ENCODE measurements at regions not wholly inside any gene's neighbourhood (a gene's known extent, or its start where the extent isn't known, plus 50 kb on each side); places are given as distances from the start of the nearest gene placed in this dataset.

DNA sequence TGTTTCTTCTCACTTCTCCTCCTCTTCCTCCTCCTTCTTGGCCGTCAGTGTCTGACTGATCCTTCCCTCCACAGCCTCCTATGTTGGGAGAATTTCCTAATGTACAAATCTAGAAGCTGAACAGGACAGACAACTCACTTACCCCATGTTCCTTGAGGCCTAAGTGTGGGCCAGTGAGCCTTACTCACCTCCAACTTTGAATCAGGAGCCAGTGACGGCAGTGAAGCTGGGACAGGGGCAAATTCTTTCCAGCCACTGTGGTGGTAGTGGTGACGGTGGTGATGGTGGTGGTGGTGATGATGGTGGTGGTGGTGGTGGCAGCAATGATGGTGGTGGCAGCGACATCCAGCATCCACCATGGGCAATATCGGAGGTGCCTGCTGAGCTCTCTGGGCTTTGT lies 166.3 kb downstream of the FAM43A start:
- DNase-seq (ENCODE audit: low read depth) = no peak
- no peak overlapping the region for H3K4me3 ChIP-seq (ENCODE audit: low read depth, low read length)
- TF ChIP-seq, protein P1, sequence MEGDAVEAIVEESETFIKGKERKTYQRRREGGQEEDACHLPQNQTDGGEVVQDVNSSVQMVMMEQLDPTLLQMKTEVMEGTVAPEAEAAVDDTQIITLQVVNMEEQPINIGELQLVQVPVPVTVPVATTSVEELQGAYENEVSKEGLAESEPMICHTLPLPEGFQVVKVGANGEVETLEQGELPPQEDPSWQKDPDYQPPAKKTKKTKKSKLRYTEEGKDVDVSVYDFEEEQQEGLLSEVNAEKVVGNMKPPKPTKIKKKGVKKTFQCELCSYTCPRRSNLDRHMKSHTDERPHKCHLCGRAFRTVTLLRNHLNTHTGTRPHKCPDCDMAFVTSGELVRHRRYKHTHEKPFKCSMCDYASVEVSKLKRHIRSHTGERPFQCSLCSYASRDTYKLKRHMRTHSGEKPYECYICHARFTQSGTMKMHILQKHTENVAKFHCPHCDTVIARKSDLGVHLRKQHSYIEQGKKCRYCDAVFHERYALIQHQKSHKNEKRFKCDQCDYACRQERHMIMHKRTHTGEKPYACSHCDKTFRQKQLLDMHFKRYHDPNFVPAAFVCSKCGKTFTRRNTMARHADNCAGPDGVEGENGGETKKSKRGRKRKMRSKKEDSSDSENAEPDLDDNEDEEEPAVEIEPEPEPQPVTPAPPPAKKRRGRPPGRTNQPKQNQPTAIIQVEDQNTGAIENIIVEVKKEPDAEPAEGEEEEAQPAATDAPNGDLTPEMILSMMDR (IDR thresholded peaks at IDR 0.05; ENCODE audit: insufficient read depth, low read depth, low read length) = no peak

DNA sequence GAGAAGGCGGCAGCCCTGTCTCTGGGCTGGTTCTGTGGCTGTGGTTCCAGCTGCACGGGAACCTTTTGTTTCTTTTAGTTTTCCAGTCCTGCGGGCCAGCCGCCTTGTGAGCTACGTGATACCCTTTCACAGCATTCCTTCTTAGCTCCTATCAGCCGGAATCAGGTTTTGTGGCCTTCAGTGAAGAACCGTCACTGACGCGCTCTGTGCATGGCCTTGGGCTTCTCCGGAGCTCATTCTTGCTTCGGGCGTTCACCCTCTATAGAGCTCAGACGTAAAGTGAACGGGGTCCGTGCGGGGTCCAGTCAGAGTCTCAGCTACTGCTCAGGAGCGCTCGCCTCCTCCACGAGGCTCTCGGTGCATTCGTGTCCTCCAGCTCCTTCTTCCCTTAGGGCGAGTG lies 166.7 kb downstream of the FAM43A start:
- TF ChIP-seq, protein P1 (IDR thresholded peaks at IDR 0.05; ENCODE audit: insufficient read depth, low read depth, low read length) = no peak
- DNase-seq (ENCODE audit: low read depth) = no peak
- no peak overlapping the region for H3K4me3 ChIP-seq (ENCODE audit: low read depth, low read length)

DNA sequence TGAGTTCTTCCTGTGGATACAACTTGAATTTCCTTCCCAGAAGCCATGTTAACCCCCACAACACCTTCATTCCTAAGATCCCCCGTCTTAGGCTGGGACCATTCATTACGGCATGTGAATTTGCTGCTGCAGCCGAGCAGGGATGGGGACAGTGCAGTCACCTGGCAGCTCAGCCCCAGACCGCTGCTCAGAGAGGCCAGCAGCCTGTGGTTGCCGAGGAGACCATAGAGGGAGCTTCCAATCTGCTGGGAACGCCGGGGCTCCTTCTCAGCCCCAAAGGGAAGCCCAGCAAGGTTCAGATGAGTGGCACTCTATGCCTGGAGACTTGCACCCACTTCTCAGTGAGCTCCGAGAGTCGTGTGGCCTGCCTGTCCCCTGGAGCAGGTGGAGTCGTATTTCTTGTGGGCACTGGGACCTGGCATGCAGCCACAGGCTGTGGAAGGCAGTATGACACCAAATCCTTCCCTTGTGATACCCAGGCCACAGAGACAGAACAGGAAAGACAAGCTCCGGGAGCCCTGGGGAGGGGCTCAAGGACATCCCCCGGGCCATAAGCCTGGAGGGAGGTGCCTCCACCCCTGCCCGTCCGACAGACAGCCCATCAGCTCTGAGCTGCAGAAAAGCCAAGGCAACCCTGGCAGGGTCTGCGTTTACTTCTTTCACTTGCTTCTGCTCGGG lies 167.3 kb downstream of the FAM43A start:
- H3K4me3 ChIP-seq (ENCODE audit: low read depth, low read length) = no peak overlapping the region
- TF ChIP-seq, protein P1 (IDR thresholded peaks at IDR 0.05; ENCODE audit: insufficient read depth, low read depth, low read length) = no peak
- no peak for DNase-seq (ENCODE audit: low read depth)

DNA sequence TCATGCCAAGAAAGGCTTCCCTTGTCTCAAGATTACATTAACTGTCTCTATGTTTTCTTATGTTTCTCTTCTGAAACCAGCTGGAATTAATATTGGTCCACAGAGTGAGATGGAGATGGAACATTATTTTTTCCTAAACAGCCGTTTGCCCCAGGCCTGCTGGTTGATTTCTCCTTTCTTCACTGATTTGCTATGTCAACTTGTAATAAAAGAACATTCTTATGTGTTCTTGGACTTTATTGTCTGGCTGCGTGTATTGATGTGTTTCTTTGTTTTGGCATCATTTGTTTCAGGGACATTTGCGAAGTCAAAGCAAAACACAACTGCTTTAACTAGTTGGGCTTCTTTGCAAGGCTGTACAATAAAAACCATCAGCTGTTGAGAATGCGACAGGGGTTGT lies 168.5 kb downstream of the FAM43A start:
- DNase-seq (ENCODE audit: low read depth) = no peak
- TF ChIP-seq, protein P1 (IDR thresholded peaks at IDR 0.05; ENCODE audit: insufficient read depth, low read depth, low read length) = no peak
- H3K4me3 ChIP-seq (ENCODE audit: low read depth, low read length) = no peak overlapping the region

DNA sequence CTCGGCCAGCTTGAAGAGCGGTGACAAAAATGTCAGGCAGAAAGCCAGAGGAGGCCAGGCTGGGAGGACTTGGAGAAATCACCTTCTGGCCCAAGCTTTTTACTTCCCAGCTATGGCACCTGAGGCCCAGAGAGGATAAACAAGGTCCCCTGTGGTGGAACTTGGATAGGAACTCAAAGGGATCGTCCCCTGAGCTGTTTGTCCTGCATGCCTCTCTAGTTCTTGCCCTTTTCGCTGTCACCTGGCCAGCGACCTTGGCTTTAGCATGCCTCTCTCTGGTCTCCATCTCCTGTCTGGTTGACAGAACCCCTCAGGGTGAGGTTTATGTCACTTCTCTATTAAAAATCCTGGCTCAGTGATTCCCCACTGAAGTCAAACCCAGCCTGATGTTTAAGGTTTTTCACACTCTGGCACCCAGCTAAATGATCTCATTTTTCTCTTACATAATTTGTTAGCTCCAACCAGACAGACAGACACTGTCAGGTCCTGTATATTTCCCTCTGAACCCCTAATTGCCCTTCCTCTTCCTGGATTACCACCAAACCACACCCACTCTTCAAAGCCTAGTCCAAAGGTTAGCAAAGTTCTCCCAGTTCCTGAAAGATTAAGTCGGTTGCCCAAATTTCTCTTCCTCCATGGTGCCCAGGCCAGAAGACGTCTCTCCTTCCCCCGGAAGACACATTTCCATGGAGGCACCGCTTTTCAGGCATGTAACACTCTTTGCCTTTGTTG lies 169.1 kb downstream of the FAM43A start:
- TF ChIP-seq, protein P1 (IDR thresholded peaks at IDR 0.05; ENCODE audit: insufficient read depth, low read depth, low read length) = no peak
- H3K4me3 ChIP-seq (ENCODE audit: low read depth, low read length) = no peak overlapping the region
- DNase-seq (ENCODE audit: low read depth) = no peak

DNA sequence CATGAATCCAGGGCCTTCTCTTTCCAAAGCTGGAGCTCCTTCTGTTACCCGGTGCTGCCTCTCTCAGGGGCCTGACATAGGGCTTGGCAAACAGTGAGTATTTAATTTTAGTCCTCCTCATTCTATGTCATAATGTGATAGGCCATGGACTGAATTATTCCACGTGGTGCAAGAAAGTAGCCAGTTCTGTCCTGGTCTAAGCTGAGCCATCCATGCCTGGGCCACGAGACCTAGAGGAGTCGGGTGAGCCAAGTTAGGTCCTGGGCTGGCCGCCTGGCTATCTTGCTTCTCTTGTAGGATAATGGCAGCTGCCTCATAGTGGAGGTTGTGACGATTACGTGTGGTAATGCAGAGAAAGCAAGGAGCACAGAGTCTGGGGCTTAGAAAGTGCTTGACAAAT lies 170.6 kb downstream of the FAM43A start:
- DNase-seq (ENCODE audit: low read depth) = no peak
- H3K4me3 ChIP-seq (ENCODE audit: low read depth, low read length) = no peak overlapping the region
- TF ChIP-seq, protein P1 (IDR thresholded peaks at IDR 0.05; ENCODE audit: insufficient read depth, low read depth, low read length) = no peak
